ENCODE measurements at regions not wholly inside any gene's neighbourhood (a gene's known extent, or its start where the extent isn't known, plus 50 kb on each side); places are given as distances from the start of the nearest gene placed in this dataset.

DNA sequence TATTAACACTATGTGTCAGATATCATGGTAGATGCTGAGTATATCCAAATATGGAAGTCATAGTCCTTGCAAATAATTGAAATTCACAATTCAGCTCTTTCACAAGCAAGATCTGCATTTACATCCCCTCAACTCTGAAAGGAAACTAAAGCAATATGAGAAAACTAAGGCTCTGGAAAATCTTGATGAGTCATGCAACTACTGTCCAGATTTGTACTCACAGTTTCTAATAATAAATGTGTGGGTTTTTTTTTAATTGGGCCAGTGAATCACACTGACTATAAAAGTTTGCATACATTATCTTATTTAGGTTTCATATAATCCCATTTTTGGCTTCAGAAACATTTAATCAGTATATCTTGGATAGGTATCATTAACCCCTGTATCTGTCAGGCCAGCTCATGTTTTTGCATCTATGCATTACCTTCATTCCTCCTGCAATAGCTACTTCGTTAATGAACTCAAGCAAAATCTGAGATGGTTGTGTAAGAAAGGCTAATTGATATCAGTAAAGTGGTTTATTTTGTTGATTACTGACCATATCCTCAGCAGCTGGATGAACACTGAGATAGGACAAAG lies 58.7 kb upstream of the PRR16 start:
- no peak overlapping the region for H3K4me3 Mint-ChIP-seq
- no peaks in the 10 kb centered on the region for H3K27me3 Mint-ChIP-seq (ENCODE audit: low read depth)
- H3K36me3 Mint-ChIP-seq (ENCODE audit: low read depth), result no peaks in the 10 kb centered on the region
- no peaks in the 10 kb centered on the region for H3K4me1 Mint-ChIP-seq (ENCODE audit: low read depth)
- no peaks in the 10 kb centered on the region for H3K9me3 Mint-ChIP-seq
- H3K27ac Mint-ChIP-seq, result no peak overlapping the region

DNA sequence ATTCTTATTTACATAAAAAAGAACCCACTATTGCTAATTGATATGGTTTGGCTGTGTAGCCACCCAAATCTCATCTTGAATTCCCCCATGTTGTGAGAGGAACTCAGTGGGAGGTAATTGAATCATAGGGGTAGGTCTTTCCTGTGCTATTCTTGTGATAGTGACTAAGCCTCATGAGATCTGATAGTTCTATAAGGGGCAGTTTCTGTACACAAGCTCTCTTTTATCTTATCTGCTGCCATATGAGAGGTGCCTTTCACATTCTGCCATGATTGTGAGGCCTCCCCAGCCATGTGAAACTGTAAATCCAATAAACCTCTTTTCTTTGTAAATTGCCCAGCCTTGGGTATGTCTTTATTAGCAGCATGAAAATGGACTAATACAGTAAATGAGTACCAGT lies 58.2 kb upstream of the PRR16 start:
- Mint-ChIP-seq H3K36me3 (ENCODE audit: low read depth) (no peaks in the 10 kb centered on the region), H3K27me3 (ENCODE audit: low read depth) (no peaks in the 10 kb centered on the region), H3K9me3 (no peaks in the 10 kb centered on the region), H3K4me1 (ENCODE audit: low read depth) (no peaks in the 10 kb centered on the region), H3K27ac (no peak overlapping the region), H3K4me3 (no peak overlapping the region)

DNA sequence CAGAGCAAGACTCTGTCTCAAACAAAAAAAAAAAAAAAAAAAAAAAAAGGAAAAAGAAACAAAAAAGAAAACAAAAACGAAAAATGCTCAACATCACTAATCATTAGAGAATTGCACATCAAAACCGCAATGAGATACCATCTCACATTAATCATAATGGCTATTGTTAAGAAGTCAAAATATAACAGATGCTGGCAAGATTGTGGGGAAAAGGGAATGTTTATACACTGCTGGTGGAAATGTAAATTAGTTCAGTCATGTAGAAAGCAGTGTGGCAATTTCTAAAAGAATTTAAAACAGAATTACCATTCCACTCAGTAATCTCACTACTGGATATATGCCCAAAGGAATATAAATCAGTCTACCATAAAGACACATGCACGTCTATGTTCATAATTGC lies 50.4 kb upstream of the PRR16 start:
- Mint-ChIP-seq H3K27ac (no peak overlapping the region), H3K4me3 (no peak overlapping the region), H3K27me3 (ENCODE audit: low read depth) (no peaks in the 10 kb centered on the region), H3K4me1 (ENCODE audit: low read depth) (no peaks in the 10 kb centered on the region), H3K9me3 (no peaks in the 10 kb centered on the region), H3K36me3 (ENCODE audit: low read depth) (no peaks in the 10 kb centered on the region)

Measured in T-helper 1 cell treated with Interleukin-12 subunit alpha and Interleukin-12 subunit beta and Interleukin-4 antibody, amounts not matched to agents 30 μg/mL and 1 μg/mL, for 36 hours (primary cell).